PC-9 (cell line): ENCODE measurements at regions not wholly inside any gene's neighbourhood (a gene's known extent, or its start where the extent isn't known, plus 50 kb on each side); places are given as distances from the start of the nearest gene placed in this dataset.

Experiments used
- BruUV-seq: library from RNA; stranded (reverse); fragments of 400-500 nt; replicated peaks from 2 replicates; lab custom pipeline; 2021; lab: Mats Ljungman, UMichigan
- CTCF ChIA-PET: fragments of 300-600 bp; sonication (Branson Sonifier 250); formaldehyde crosslinking; loops from one replicate; lab custom pipeline; 2022; ENCODE audit warnings: antibody characterized with exemption; lab: Charles Lee
- POLR2A ChIA-PET: fragments of 300-600 bp; sonication (Branson Sonifier 250); formaldehyde crosslinking; loops from one replicate; lab custom pipeline; 2022; ENCODE audit warnings: antibody characterized with exemption; ENCODE audit not compliant: unreplicated experiment; lab: Charles Lee
- DNase-seq, 2 experiments: peaks; one replicate each; pipeline versions ENCODE4 v3.0.0 to v3.0.0-alpha.2; 2015 to 2022; ENCODE audit warnings: mixed read lengths in 1 of 2
- H2AFZ ChIP-seq: fragments of 200-600 bp; sonication (generic); 2 replicates; pipeline ENCODE4 v1.8.1; 2017; ENCODE audit warnings: antibody characterized with exemption
- H3F3A ChIP-seq: fragments of 200-600 bp; sonication (generic); 2 replicates; pipeline ENCODE4 v1.8.1; 2017; ENCODE audit warnings: antibody characterized with exemption, mild to moderate bottlenecking, low read depth; ENCODE audit not compliant: insufficient read depth
- H3K27ac ChIP-seq: fragments of 200-600 bp; sonication (generic); 2 replicates; pipeline ENCODE4 v1.6.1; 2016; ENCODE audit warnings: mixed run types
- H3K27me3 ChIP-seq: fragments of 200-600 bp; sonication (generic); 2 replicates; pipeline ENCODE4 v1.6.1; 2016; ENCODE audit warnings: low read depth, mixed run types; ENCODE audit not compliant: insufficient read depth
- H3K36me3 ChIP-seq: fragments of 200-600 bp; sonication (generic); 2 replicates; pipeline ENCODE4 v1.6.1; 2016; ENCODE audit warnings: low read depth, mixed run types
- H3K4me1 ChIP-seq: fragments of 200-600 bp; sonication (generic); replicated peaks from 2 replicates; pipeline ENCODE4 v1.6.1; 2016; ENCODE audit warnings: mixed run types; ENCODE audit not compliant: insufficient read depth
- H3K4me2 ChIP-seq: fragments of 200-600 bp; sonication (generic); 2 replicates; pipeline ENCODE4 v1.6.1; 2017; ENCODE audit warnings: mixed run types
- H3K4me3 ChIP-seq: fragments of 200-600 bp; sonication (generic); 2 replicates; pipeline ENCODE4 v1.6.1; 2016; ENCODE audit warnings: mixed run types
- H3K79me2 ChIP-seq: fragments of 200-600 bp; sonication (generic); 2 replicates; pipeline ENCODE4 v1.6.1; 2017; ENCODE audit warnings: low read depth, mixed run types
- H3K9me2 ChIP-seq: fragments of 200-600 bp; sonication (generic); 2 replicates; pipeline ENCODE4 v1.8.1; 2017; ENCODE audit warnings: mild to moderate bottlenecking; ENCODE audit not compliant: insufficient read depth
- H3K9me3 ChIP-seq: fragments of 200-600 bp; sonication (generic); 2 replicates; pipeline ENCODE4 v1.8.1; 2016; ENCODE audit warnings: low read depth; ENCODE audit not compliant: insufficient read depth
- H4K20me1 ChIP-seq: fragments of 200-600 bp; sonication (generic); 2 replicates; pipeline ENCODE4 v1.8.1; 2017; ENCODE audit not compliant: insufficient read depth
- EZH2 ChIP-seq: fragments of 200-600 bp; sonication (generic); IDR thresholded peaks from 2 replicates; pipeline ENCODE4 v1.8.0; 2017; ENCODE audit warnings: antibody characterized with exemption, low read depth
- intact Hi-C: fragments of 100-400 bp; cut with micrococcal nuclease; formaldehyde crosslinking; loops from one replicate; pipeline ENCODE4 v1.10.0; 2022; ENCODE audit not compliant: unreplicated experiment
- TF ChIP-seq, protein P1 (sequence below): fragments of 200-600 bp; sonication (generic); conservative IDR thresholded peaks from 2 replicates; pipeline ENCODE4 v1.6.1; 2017; ENCODE audit warnings: mixed run types, antibody characterized with exemption, mild to moderate bottlenecking, moderate library complexity

DNA sequence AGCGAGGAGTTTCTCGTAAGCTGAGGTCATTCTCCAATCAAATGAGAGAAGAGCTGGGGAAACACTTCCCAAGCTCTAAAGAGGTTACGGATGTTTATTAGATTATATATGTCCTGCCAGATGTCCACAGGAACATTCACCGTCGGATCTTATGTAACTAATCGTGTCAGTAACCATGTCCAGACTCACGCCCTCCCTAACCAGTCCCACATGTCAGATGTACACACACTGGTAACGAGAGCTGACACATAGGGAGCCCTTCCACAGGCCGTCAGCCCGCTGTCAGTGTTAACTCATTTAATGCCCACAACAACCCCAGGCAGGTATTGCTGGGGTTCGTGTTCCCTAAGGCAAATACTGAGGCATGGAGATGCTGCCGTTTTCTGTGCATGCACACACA lies 223.7 kb upstream of the RTL1 start:
- no peaks in the 10 kb centered on the region for H3K9me2 ChIP-seq
- H3K4me2 ChIP-seq: no peak overlapping the region
- H3K27me3 ChIP-seq: peaks cover 30% of the 10 kb centered on the region
- H3K27ac ChIP-seq: no peak overlapping the region
- ChIA-PET CTCF (no interaction called here), POLR2A (no interaction called here)
- H3K36me3 ChIP-seq: no peaks in the 10 kb centered on the region
- intact Hi-C loops: no loop called here
- no TSS peak for BruUV-seq
- no peaks in the 10 kb centered on the region for H3K4me1 ChIP-seq
- no peaks in the 10 kb centered on the region for H3F3A ChIP-seq
- no peaks in the 10 kb centered on the region for H3K9me3 ChIP-seq
- H4K20me1 ChIP-seq: no peaks in the 10 kb centered on the region
- no peak for TF ChIP-seq EZH2
- TF ChIP-seq, protein P1, sequence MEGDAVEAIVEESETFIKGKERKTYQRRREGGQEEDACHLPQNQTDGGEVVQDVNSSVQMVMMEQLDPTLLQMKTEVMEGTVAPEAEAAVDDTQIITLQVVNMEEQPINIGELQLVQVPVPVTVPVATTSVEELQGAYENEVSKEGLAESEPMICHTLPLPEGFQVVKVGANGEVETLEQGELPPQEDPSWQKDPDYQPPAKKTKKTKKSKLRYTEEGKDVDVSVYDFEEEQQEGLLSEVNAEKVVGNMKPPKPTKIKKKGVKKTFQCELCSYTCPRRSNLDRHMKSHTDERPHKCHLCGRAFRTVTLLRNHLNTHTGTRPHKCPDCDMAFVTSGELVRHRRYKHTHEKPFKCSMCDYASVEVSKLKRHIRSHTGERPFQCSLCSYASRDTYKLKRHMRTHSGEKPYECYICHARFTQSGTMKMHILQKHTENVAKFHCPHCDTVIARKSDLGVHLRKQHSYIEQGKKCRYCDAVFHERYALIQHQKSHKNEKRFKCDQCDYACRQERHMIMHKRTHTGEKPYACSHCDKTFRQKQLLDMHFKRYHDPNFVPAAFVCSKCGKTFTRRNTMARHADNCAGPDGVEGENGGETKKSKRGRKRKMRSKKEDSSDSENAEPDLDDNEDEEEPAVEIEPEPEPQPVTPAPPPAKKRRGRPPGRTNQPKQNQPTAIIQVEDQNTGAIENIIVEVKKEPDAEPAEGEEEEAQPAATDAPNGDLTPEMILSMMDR: no peak
- no peak overlapping the region for H2AFZ ChIP-seq
- H3K79me2 ChIP-seq: no peaks in the 10 kb centered on the region
- H3K4me3 ChIP-seq: no peak overlapping the region
- no peak for DNase-seq

DNA sequence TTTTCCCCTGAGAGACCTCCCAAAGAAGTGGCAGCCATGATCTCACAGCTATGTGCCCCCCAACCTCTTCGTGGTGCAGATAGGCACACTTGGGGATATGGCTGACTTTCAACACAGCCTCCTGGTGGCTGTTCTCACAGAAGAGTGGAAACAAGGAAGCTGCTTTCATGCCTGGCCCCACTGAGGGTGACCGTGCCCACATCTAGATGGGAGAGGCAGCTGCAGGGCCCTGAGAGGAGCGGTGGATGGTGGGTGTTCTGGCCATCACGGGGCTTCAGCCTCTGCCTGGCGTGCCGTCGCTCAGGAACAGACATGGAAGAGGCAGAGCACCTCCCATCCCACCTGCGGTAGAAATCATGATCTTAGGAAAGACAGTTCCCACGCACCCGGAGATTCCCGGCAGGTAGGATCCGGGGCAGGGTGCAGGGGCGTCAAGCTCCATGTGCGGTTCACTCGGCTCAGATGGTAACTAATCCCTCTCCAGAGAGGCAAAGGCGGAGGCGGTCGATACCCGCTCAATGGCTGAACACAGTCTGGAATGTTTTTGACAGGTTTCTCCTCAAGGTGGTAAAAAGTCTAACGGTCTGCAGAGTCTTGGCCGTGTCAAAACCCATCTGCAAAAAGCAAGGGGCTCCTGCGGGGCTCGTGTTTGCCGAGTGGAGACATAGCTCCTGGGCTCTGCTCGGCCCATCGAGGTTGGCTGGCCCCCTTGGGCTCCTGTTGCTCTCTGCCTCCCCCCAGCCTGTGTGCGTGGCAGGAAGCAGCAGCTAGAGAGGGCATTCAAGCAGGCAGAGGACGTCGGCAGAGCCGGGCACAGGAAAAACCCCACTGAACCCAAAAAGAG lies 225.2 kb upstream of the RTL1 start:
- intact Hi-C loops: no loop called here
- ChIA-PET CTCF (no interaction called here), POLR2A (no interaction called here)
- DNase-seq: no peak
- Histone ChIP-seq H3K36me3 (no peaks in the 10 kb centered on the region), H3K4me1 (no peaks in the 10 kb centered on the region), H3K27me3 (peaks cover 33% of the 10 kb centered on the region), H3K9me3 (no peaks in the 10 kb centered on the region), H3K4me2 (no peak overlapping the region), H3K4me3 (no peak overlapping the region), H3K27ac (no peak overlapping the region), H3F3A (no peaks in the 10 kb centered on the region), H4K20me1 (no peaks in the 10 kb centered on the region), H3K79me2 (no peaks in the 10 kb centered on the region), H3K9me2 (no peaks in the 10 kb centered on the region), H2AFZ (no peak overlapping the region)
- TF ChIP-seq, protein P1: no peak
- no peak for TF ChIP-seq EZH2
- BruUV-seq: no TSS peak

DNA sequence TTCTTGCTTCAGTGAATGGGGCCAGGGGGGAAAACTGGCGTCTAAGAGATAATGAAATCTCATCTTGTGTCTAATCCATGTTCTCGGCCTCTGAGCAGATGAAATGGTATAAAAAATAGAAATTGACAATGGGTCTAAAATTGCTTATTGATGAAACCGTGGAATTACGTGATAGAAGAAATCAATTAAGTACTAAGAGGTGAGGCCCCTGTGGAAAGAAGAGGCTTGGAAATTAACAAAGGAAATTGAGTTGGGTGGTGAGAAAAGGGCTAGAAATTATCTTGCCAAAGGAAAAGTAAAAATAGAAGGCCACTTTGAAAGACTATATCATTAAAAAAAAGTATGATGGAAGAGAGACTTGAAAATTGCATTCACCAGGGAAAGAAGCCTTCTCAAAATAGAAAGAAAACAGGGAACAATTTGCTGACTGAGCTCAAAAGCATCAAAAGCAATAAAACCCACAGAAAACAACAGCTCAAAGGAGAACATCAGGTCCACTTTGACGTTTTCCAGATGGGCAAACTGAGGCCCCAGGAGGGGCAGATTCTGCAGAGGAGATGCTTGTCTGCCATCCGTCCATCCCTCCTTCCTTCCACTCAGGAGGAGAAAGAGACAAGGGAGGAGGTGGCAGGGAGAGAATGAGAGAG lies 226.1 kb upstream of the RTL1 start:
- POLR2A ChIA-PET: no interaction called here

More for the DNA sequence above, 226.1 kb upstream of the RTL1 start:
- H3K4me1 ChIP-seq: no peaks in the 10 kb centered on the region
- BruUV-seq: no TSS peak
- no peak for TF ChIP-seq EZH2
- TF ChIP-seq, protein P1: no peak
- no peak overlapping the region for H2AFZ ChIP-seq
- intact Hi-C loops: no loop called here
- no peak overlapping the region for H3K4me2 ChIP-seq
- H4K20me1 ChIP-seq: no peaks in the 10 kb centered on the region
- H3K9me2 ChIP-seq: no peaks in the 10 kb centered on the region
- CTCF ChIA-PET: no interaction called here
- no peak overlapping the region for H3K27ac ChIP-seq
- no peak overlapping the region for H3K4me3 ChIP-seq
- no peaks in the 10 kb centered on the region for H3F3A ChIP-seq
- H3K36me3 ChIP-seq: no peaks in the 10 kb centered on the region
- H3K9me3 ChIP-seq: no peaks in the 10 kb centered on the region
- H3K27me3 ChIP-seq: peaks cover 37% of the 10 kb centered on the region
- no peaks in the 10 kb centered on the region for H3K79me2 ChIP-seq
- no peak for DNase-seq
